Vagina (tissue), 2 donors: ENCODE measurements at regions not wholly inside any gene's neighbourhood (a gene's known extent, or its start where the extent isn't known, plus 50 kb on each side); places are given as distances from the start of the nearest gene placed in this dataset.

Experiments used
- DNase-seq, 2 donors: peaks; one replicate each; pipeline ENCODE4 v3.0.0-alpha.2; 2017; ENCODE audit errors: extremely low spot score in 2 of 2
- H3K27ac ChIP-seq: fragments of 200-600 bp; sonication (generic); one replicate; pipeline ENCODE4 v1.5.1; 2019
- H3K27me3 ChIP-seq: fragments of 200-600 bp; sonication (generic); one replicate; pipeline ENCODE4 v1.5.1; 2019
- H3K36me3 ChIP-seq, 2 donors: fragments of 200-600 bp; sonication (generic); one replicate each; pipeline ENCODE4 v1.5.1; 2017 to 2019
- H3K4me1 ChIP-seq: fragments of 200-600 bp; sonication (generic); one replicate; pipeline ENCODE4 v1.5.1; 2019
- H3K4me3 ChIP-seq, 2 donors: fragments of 200-600 bp; sonication (generic); 1 replicate in 1 of 2; 2 replicates in 1 of 2; pipeline ENCODE4 v1.5.1; 2016 to 2019
- H3K9me3 ChIP-seq: fragments of 200-600 bp; sonication (generic); one replicate; pipeline ENCODE4 v1.5.1; 2019
- CTCF ChIP-seq, 3 experiments: fragments of 450-650 bp in 2 of 3; fragments of 200-600 bp in 1 of 3; sonication (generic) in 1 of 3; IDR thresholded peaks; one replicate each; pipeline ENCODE4 v1.5.1; 2017 to 2019; ENCODE audit warnings: antibody characterized with exemption in 3 of 3, mild to moderate bottlenecking in 2 of 3, moderate library complexity in 2 of 3
- POLR2A ChIP-seq, 2 donors: fragments of 450-650 bp; IDR thresholded peaks; one replicate each; pipeline ENCODE4 v1.6.1; 2017; ENCODE audit warnings: antibody characterized with exemption in 2 of 2, mild to moderate bottlenecking in 2 of 2, moderate library complexity in 2 of 2
- POLR2AphosphoS5 ChIP-seq, 2 donors: sonication (generic); formaldehyde crosslinking; IDR thresholded peaks; one replicate each; pipeline ENCODE4 v1.9.0; 2017; ENCODE audit warnings: antibody characterized with exemption in 2 of 2, mild to moderate bottlenecking in 2 of 2, low read depth in 1 of 2; ENCODE audit not compliant: insufficient read depth in 1 of 2
- intact Hi-C: fragments of 100-400 bp; cut with DNase I; formaldehyde crosslinking; loops from one replicate; pipeline ENCODE4 v1.15.1; 2023

- Histone ChIP-seq H3K4me1 (no peaks in the 10 kb centered on the region), H3K36me3 (no peaks in the 10 kb centered on the region), H3K9me3 (no peaks in the 10 kb centered on the region), H3K4me3 (no peak overlapping the region), H3K27ac (no peak overlapping the region), H3K27me3 (no peaks in the 10 kb centered on the region)
- DNase-seq, result no peak
- intact Hi-C loops, result no loop called here
- TF ChIP-seq POLR2A (IDR thresholded peaks at IDR 0.05) (no peak), POLR2AphosphoS5 (IDR thresholded peaks at IDR 0.05; ENCODE audit: insufficient read depth in 1 of 2, low read depth in 1 of 2) (no peak), CTCF (IDR thresholded peaks at IDR 0.05) (no peak)
Observed at GRCh38 chr4:19727141-19727540, 524.6 kb upstream of the SLIT2 start.

GRCh38 chr4:19725130-19725529, 526.6 kb upstream of the SLIT2 start:
- intact Hi-C loops, result no loop called here
- no peaks in the 10 kb centered on the region for H3K9me3 ChIP-seq
- no peak overlapping the region for H3K27ac ChIP-seq
- H3K4me1 ChIP-seq, result no peaks in the 10 kb centered on the region
- no peaks in the 10 kb centered on the region for H3K36me3 ChIP-seq
- no peaks in the 10 kb centered on the region for H3K27me3 ChIP-seq
- DNase-seq, result no peak
- no peak overlapping the region for H3K4me3 ChIP-seq
- TF ChIP-seq POLR2A (IDR thresholded peaks at IDR 0.05) (no peak), POLR2AphosphoS5 (IDR thresholded peaks at IDR 0.05; ENCODE audit: insufficient read depth in 1 of 2, low read depth in 1 of 2) (no peak), CTCF (IDR thresholded peaks at IDR 0.05) (no peak)

- intact Hi-C loops, result no loop called here
- Histone ChIP-seq H3K9me3 (no peaks in the 10 kb centered on the region), H3K4me1 (no peaks in the 10 kb centered on the region), H3K4me3 (no peak overlapping the region), H3K27ac (no peak overlapping the region), H3K36me3 (no peaks in the 10 kb centered on the region), H3K27me3 (no peaks in the 10 kb centered on the region)
- DNase-seq, result no peak
- TF ChIP-seq CTCF (IDR thresholded peaks at IDR 0.05), result no peak
- no peak for TF ChIP-seq POLR2AphosphoS5 (IDR thresholded peaks at IDR 0.05; ENCODE audit: insufficient read depth in 1 of 2, low read depth in 1 of 2)
- TF ChIP-seq POLR2A (IDR thresholded peaks at IDR 0.05), result no peak
Observed at GRCh38 chr4:19722404-19722803, 529.3 kb upstream of the SLIT2 start.

GRCh38 chr4:19721587-19721986, 530.1 kb upstream of the SLIT2 start:
- Histone ChIP-seq H3K36me3 (no peaks in the 10 kb centered on the region), H3K27me3 (no peaks in the 10 kb centered on the region), H3K4me3 (no peak overlapping the region), H3K27ac (no peak overlapping the region), H3K4me1 (no peaks in the 10 kb centered on the region), H3K9me3 (no peaks in the 10 kb centered on the region)
- intact Hi-C loops, result no loop called here
- no peak for DNase-seq
- TF ChIP-seq CTCF (IDR thresholded peaks at IDR 0.05), result no peak
- no peak for TF ChIP-seq POLR2AphosphoS5 (IDR thresholded peaks at IDR 0.05; ENCODE audit: insufficient read depth in 1 of 2, low read depth in 1 of 2)
- no peak for TF ChIP-seq POLR2A (IDR thresholded peaks at IDR 0.05)

GRCh38 chr4:19720610-19721009, 531.1 kb upstream of the SLIT2 start:
- Histone ChIP-seq H3K9me3 (no peaks in the 10 kb centered on the region), H3K27me3 (no peaks in the 10 kb centered on the region), H3K4me1 (no peaks in the 10 kb centered on the region), H3K4me3 (no peak overlapping the region), H3K27ac (no peak overlapping the region), H3K36me3 (no peaks in the 10 kb centered on the region)
- TF ChIP-seq POLR2AphosphoS5 (IDR thresholded peaks at IDR 0.05; ENCODE audit: insufficient read depth in 1 of 2, low read depth in 1 of 2) (no peak), POLR2A (IDR thresholded peaks at IDR 0.05) (no peak), CTCF (IDR thresholded peaks at IDR 0.05) (no peak)
- DNase-seq, result no peak
- intact Hi-C loops, result no loop called here
